RKO (cell line): ENCODE measurements at regions not wholly inside any gene's neighbourhood (a gene's known extent, or its start where the extent isn't known, plus 50 kb on each side); places are given as distances from the start of the nearest gene placed in this dataset.

Experiments used
- DNase-seq: peaks from one replicate; pipeline ENCODE4 v3.0.0-alpha.2; 2016; ENCODE audit warnings: low spot score

DNA sequence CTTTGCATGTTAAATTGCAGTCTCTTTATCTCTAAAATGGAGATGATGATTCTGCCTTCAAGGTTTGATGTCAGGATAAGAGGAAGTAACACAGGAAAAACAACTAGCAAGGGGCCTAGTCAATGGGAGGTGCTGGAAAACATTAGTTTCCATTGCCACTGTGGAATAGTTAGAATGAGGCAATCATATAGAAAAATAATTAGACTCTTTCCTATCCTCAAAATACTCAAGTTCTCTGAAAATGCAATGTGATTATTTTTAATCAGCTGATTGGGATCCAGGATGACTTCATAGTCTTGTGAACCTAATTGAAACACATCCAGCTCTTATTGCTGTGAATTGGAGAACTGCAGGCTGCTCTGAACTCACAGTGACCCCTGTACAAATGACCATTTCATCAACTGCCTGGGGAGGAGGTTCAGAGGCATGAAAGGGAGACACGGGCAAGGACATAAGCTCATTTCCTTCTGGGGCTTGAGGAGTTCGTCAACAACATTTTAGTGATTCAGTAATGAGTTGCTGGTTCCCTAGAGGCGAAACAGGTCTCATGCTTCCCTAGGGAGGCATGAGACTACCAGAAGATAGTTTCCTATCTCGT is 422.5 kb downstream of the LPIN1 start:
- no peak for DNase-seq

- DNase-seq: no peak
Measured at GRCh38 chr2:12169721-12170120, 423.3 kb downstream of the LPIN1 start.

GRCh38 chr2:12170121-12170520 is 423.7 kb downstream of the LPIN1 start:
- DNase-seq: no peak

- DNase-seq: no peak
Measured at GRCh38 chr2:12173271-12173942, 427.0 kb downstream of the LPIN1 start.

DNA sequence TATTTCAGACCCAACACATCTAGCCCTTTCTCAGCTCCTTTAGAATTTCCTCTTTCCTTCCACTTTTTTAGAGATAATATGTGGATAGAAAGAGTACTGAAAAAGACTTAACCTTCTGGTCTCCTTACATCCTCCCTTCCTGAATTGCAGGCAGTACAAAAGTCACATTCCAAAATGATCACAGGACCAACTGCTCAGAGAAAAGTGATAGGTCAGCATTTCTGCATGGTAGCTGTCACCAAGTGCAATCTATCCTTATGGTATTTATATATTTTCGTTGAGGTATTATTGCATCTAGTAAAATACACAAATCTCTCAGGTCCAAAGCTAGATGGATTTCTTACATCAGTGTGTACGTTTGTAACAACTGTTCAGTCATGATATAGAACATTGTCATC is 427.5 kb downstream of the LPIN1 start:
- DNase-seq: no peak

DNA sequence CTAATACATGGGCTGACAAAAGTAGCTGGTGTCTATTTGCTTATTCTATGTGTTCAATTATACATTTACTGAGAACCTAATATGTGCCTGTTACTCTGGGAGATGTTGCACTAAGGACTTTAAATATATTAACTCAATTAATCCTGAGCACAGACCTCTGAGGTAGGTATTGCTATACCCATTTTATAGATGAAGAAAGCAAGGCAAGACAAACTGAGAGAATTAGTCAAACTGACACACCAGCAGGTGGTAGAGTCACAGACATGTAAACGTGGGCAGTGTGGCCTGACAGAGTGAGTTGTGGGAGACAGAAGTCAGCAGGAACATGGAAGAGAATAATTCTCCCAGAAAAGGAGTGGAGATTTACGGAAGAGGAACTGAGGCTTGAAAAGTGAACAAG is 428.9 kb downstream of the LPIN1 start:
- DNase-seq: no peak

DNA sequence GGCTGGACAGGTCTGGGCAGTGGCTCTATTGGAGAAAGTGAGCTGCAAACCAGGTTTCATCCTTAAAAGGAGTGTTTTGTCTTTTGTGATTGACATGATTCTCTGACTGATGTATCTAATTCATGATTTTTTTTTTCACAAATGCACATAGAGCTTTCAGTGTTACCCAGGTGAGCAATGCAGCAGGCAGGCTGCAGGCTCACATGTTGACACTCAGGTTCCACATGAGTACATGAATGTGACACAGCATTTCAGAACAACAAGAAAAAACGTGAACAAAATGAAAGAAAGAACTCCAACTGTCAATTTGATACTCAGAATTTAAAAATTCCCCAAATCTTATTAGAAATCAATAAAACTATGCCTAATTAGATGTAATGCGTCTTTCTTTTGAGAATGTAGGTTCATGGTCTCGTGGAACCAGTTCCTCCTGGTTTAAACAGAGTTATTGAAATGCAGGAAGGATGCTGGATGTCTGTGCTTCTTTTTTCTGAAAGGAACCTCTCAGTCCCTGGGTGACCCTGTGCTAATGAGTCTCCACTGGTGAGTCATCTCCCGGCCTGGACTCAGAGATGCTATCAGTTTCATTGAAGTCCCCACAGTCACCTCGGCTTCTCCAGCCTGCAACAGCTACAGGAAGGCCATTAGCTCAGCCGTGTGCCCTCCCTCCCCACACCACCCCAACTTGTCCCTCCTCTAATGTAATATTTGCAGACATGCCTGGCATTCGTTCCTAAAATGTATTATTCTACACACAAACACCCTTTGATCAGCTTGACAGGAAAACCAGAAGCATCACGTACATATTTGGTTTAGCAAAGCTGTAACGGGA is 430.4 kb downstream of the LPIN1 start:
- peak; percentile 61 for DNase-seq

DNA sequence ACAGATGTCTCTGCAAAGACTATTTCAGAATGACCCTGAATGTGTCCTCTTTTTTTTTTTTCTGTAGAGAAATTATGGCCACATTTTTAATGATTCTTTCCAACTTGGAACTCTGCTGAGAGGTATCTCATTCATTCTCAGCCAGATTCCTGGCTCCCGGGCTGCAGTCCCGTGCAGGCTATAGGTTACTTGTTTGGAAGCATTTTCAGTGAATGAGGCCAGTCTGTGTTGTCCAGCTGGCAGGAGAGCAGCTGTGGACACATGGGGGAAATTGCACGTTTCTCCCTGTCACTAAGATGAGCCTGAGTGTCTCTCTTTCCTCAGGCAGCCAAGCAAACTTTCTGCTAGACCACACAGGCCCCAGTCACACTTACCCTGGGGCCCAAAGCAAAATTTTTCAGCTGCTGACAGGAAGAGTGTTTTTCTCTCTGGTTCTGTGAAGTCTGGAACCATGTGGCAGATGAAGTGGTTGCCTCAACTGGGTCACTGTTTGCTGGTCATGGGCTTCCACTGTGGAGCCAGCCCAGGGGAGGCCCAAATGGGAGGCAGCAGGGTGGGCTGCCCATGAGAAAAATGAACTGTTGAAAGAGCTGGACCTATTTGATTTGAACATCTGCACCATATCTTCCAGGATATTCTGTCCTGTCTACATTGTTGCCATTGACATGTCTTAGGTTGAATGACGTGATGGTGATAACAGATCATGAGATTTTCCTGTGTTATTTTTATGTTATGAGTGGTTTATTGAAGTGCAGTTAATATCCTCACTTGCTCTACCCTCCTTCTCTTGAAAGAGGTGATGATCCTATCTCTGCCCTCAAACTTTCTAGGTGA is 431.2 kb downstream of the LPIN1 start:
- DNase-seq: no peak

DNA sequence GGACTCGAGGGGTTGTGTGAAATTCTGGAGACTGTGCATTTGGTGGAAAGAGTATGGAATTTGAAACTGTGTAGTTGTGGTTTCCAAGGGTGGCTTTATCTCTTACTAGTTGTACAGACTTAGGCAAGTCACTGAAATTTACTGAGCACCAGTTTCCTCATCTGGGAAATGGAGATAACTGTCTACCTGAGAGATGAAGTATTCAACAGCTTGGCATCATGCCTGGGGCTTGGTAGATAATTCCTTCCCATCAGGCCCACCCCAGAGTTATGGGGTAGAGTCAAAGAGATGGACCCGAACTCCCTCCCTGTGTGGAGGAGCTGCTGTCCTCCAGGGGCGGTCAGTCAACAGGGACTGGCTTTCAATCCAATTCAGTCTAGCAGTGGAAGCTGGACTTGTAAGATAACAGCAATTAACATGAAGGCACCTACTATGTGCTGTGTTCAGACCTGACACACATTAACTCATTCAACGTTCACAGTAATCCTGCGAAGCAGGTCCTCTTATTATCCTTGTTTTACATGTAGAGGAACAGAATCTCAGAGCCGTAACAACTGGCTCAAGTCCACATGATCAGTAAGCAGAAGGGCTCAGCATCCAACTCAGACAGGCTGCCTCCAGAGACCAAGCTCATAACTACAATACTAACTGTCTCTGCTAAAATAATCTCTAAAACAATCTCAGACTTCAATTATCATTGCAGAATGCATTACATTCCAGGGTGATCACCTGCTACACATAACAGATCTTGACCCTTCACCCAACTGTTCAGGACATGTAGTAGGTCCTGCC is 432.1 kb downstream of the LPIN1 start:
- DNase-seq: no peak

GRCh38 chr2:12180031-12180430 is 433.6 kb downstream of the LPIN1 start:
- no peak for DNase-seq

- no peak for DNase-seq
Measured at GRCh38 chr2:12183032-12183645, 436.7 kb downstream of the LPIN1 start.

GRCh38 chr2:12192762-12193161 is 446.3 kb downstream of the LPIN1 start:
- DNase-seq: no peak

GRCh38 chr2:12194968-12195367 is 448.5 kb downstream of the LPIN1 start:
- no peak for DNase-seq

- DNase-seq: no peak
Measured at GRCh38 chr2:12196495-12196894, 450.1 kb downstream of the LPIN1 start.

DNA sequence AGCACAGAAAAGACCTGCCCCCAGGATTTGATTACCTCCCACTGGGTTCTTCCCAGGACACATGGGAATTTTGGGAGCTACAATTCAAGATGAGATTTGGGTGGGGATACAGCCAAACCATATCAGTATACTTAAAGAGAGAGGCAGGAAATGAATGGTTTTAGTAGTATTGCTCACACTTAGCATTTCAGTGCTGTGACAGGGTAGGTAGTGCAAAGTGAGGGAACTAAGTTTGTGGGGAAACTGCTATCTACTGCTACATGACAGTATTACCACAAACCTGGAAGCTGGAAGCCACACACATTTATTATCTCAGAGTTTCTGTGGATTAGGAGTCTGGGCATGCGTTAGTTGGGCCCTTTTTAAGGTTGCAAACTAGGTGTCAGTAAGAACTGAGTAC is 450.7 kb downstream of the LPIN1 start:
- no peak for DNase-seq

GRCh38 chr2:12199491-12200211 is 453.2 kb downstream of the LPIN1 start:
- DNase-seq: no peak

DNA sequence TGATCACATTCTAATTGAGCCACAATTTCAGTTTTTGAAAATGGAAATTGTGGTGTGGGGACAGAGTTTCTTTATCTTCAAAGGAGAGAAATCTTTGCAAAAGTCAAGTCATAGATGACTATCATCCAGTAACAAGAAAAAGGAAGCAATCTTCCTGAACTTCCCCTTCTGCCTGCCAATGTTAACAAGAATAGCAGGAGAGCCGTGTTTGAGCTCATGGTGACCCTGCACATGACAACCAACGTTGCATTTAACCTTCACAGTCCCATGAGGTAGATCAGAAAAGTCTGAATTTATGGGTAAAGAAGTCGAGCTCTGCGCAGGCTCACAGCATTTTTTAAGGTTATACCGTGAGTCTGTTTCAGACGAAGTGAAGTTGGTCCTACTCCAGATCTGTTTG is 454.9 kb downstream of the LPIN1 start:
- no peak for DNase-seq

GRCh38 chr2:12202313-12203075 is 456.1 kb downstream of the LPIN1 start:
- no peak for DNase-seq

- DNase-seq: no peak
Measured at GRCh38 chr2:12203528-12203927, 457.1 kb downstream of the LPIN1 start.

DNA sequence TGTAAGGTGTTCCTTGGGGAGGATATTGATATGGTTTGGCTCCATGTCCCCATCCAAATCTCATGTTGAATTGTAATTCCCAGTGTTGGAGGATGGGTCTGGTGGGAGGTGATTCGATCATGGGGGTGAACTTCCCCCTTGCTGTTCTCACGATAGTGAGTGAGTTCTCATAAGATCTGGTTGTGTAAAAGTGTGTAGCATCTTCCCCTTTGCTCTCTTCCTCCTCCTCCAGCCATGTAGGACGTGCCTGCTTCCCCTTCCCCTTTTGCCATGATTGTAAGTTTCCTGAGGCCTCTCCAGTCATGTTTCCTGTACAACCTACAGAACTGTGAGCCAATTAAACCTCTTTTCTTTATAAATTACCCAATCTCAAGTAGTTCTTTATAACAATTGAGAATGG is 458.7 kb downstream of the LPIN1 start:
- no peak for DNase-seq
